Right lobe of liver (tissue), 4 donors: ENCODE measurements at regions not wholly inside any gene's neighbourhood (a gene's known extent, or its start where the extent isn't known, plus 50 kb on each side); places are given as distances from the start of the nearest gene placed in this dataset.

ENCODE experiments used
- CTCF ChIP-seq, 4 donors: fragments of 200-600 bp in 3 of 4; fragments of 450-650 bp in 1 of 4; IDR thresholded peaks; one replicate each; pipeline versions ENCODE4 v1.5.1 to v1.8.0; 2016 to 2022; ENCODE audit warnings: antibody characterized with exemption in 4 of 4, mild to moderate bottlenecking in 2 of 4
- POLR2A ChIP-seq: fragments of 450-650 bp; IDR thresholded peaks from one replicate; pipeline ENCODE4 v1.6.1; 2017; ENCODE audit warnings: antibody characterized with exemption, mild to moderate bottlenecking
- donor health status: DM: no; HTN: no; CAD: no.
- donor health status: DM: no; HTN: no; CAD: no.
- donor health status: DM: no; HTN: yes; CAD: no.

GRCh38 chr14:44392984-44393383 lies 114.1 kb downstream of the FSCB start:
- TF ChIP-seq CTCF (IDR thresholded peaks at IDR 0.05) = no peak
- TF ChIP-seq POLR2A = no peak
